Muscle layer of colon (tissue), 2 donors: ENCODE measurements at regions not wholly inside any gene's neighbourhood (a gene's known extent, or its start where the extent isn't known, plus 50 kb on each side); places are given as distances from the start of the nearest gene placed in this dataset.

Source experiments
- H3K27ac ChIP-seq: one replicate; pipeline ENCODE4 v1.7.0; 2013; ENCODE audit warnings: low read depth, mild to moderate bottlenecking, low read length, moderate library complexity
- H3K27me3 ChIP-seq, 2 donors: one replicate each; pipeline ENCODE4 v1.7.0; 2013; ENCODE audit warnings: low read length in 2 of 2, mild to moderate bottlenecking in 2 of 2; ENCODE audit not compliant: insufficient read depth in 2 of 2, control insufficient read depth in 1 of 2
- H3K36me3 ChIP-seq: one replicate; pipeline ENCODE4 v1.7.0; 2013; ENCODE audit warnings: mild to moderate bottlenecking, low read length; ENCODE audit not compliant: insufficient read depth
- H3K4me1 ChIP-seq: one replicate; pipeline ENCODE4 v1.7.0; 2013; ENCODE audit warnings: mild to moderate bottlenecking, low read length; ENCODE audit not compliant: insufficient read depth
- H3K4me3 ChIP-seq, 2 donors: one replicate each; pipeline ENCODE4 v1.7.0; 2013; ENCODE audit warnings: low read length in 2 of 2, low read depth in 1 of 2, mild to moderate bottlenecking in 1 of 2, moderate library complexity in 1 of 2
- H3K9ac ChIP-seq: one replicate; pipeline ENCODE4 v1.7.0; 2013; ENCODE audit warnings: low read length
- H3K9me3 ChIP-seq: one replicate; pipeline ENCODE4 v1.7.0; 2013; ENCODE audit warnings: mild to moderate bottlenecking, low read length
- donor health status: abdominal sarcoma.
- donor health status: Adenocarcinoma of cecum.

DNA sequence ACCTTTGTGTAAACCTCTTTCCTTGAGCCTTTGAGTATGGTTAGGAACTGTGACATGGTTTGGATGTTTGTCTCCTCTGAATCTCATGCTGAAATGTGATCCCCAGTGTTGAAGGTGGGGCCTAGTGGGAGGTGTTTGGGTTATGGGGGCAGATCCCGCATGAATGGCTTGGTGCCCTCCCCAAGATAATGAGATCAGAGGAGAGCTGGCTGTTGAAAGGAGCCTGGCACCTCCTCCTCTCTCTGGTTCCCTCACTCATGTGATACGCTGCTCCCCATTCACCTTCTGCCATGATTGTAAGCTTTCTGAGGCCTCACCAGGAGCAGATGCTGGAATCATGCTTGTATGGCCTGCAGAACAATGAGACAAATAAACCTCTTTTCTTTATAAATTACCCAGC is 1110.2 kb downstream of the CDH11 start:
- no peak overlapping the region for H3K27ac ChIP-seq
- peaks cover 13% of the 10 kb centered on the region for H3K4me1 ChIP-seq
- H3K9ac ChIP-seq: no peak overlapping the region
- no peak overlapping the region for H3K4me3 ChIP-seq
- no peaks in the 10 kb centered on the region for H3K36me3 ChIP-seq
- no peaks in the 10 kb centered on the region for H3K9me3 ChIP-seq
- no peaks in the 10 kb centered on the region for H3K27me3 ChIP-seq

GRCh38 chr16:64008131-64008530 is 1113.7 kb downstream of the CDH11 start:
- H3K4me1 ChIP-seq: peaks cover 13% of the 10 kb centered on the region
- no peak overlapping the region for H3K9ac ChIP-seq
- no peak overlapping the region for H3K27ac ChIP-seq
- no peak overlapping the region for H3K4me3 ChIP-seq
- no peaks in the 10 kb centered on the region for H3K9me3 ChIP-seq
- no peaks in the 10 kb centered on the region for H3K36me3 ChIP-seq
- no peaks in the 10 kb centered on the region for H3K27me3 ChIP-seq

- Histone ChIP-seq H3K4me3 (no peak overlapping the region), H3K9me3 (no peaks in the 10 kb centered on the region), H3K4me1 (no peaks in the 10 kb centered on the region), H3K36me3 (no peaks in the 10 kb centered on the region), H3K27ac (no peak overlapping the region), H3K9ac (no peak overlapping the region), H3K27me3 (no peaks in the 10 kb centered on the region)
Observed at GRCh38 chr16:64004116-64004515, 1117.7 kb downstream of the CDH11 start.

GRCh38 chr16:63995025-63995424 is 1126.8 kb downstream of the CDH11 start:
- H3K27ac ChIP-seq: no peak overlapping the region
- no peak overlapping the region for H3K4me3 ChIP-seq
- no peaks in the 10 kb centered on the region for H3K27me3 ChIP-seq

DNA sequence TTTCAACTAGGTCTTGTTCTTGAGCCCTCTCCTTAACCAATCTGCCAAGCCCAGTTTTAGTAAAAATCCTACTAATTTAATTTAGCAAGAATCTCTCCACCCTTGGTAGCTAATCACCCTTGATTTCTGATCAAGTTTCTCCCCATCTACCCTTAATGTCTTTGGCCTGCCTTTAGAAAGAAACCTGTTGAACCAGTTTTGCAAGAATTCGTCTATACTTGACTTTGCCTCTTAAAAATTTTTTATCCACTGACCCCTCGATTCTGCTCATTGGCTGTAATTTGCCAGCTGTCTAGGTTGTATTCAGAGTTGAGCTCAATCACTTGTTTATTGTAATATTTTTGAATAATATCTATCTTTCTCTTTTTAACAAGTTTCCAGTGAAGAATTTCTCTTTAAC is 1138.5 kb downstream of the CDH11 start:
- H3K9ac ChIP-seq: no peak overlapping the region
- H3K4me1 ChIP-seq: no peaks in the 10 kb centered on the region
- no peak overlapping the region for H3K27ac ChIP-seq
- no peaks in the 10 kb centered on the region for H3K27me3 ChIP-seq
- no peaks in the 10 kb centered on the region for H3K9me3 ChIP-seq
- H3K36me3 ChIP-seq: no peaks in the 10 kb centered on the region
- no peak overlapping the region for H3K4me3 ChIP-seq

More at GRCh38 chr16:63995025-63995424, 1126.8 kb downstream of the CDH11 start:
- H3K9ac ChIP-seq: no peak overlapping the region
- H3K4me1 ChIP-seq: no peaks in the 10 kb centered on the region
- no peaks in the 10 kb centered on the region for H3K9me3 ChIP-seq
- H3K36me3 ChIP-seq: no peaks in the 10 kb centered on the region

DNA sequence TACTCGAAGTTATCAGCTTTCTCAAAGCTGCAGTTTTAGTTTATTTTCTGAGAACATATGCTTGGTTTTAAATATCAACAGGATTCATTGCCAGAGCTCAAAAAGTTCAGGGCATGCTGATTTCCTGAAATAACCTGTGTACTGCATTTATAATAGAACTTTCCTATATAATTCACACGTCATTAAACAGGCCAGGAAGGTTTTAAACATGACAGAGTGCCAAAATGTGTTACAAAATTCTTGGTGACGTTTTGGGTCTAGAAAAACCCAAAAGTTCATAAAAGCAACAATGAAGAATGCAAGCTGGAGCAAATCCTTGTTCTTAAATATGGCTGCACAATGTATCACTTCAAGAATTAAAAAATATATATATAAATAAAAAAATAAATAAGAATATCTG is 1139.1 kb downstream of the CDH11 start:
- no peaks in the 10 kb centered on the region for H3K4me1 ChIP-seq
- H3K9me3 ChIP-seq: no peaks in the 10 kb centered on the region
- H3K36me3 ChIP-seq: no peaks in the 10 kb centered on the region
- H3K27me3 ChIP-seq: no peaks in the 10 kb centered on the region
- no peak overlapping the region for H3K4me3 ChIP-seq
- no peak overlapping the region for H3K9ac ChIP-seq
- no peak overlapping the region for H3K27ac ChIP-seq

DNA sequence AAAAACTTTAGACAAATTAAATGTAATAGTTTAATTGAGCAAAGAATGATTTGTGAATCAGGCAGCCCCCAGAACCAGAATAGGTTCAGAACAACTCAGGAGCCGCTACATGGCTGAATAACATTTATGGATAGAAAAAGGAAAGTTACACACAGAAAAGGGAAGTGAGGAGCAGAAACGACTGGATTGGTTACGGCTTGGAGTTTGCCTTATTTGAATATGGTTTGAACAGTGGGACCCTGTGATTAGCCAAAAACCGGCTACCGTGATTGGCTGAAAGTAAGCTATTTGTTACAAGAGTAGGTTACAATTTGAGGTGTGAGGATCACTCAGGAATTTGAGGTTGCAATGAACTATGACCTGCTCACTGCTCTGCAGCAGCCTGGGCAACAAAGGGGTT is 1139.8 kb downstream of the CDH11 start:
- Histone ChIP-seq H3K4me3 (no peak overlapping the region), H3K36me3 (no peaks in the 10 kb centered on the region), H3K27me3 (no peaks in the 10 kb centered on the region), H3K9ac (no peak overlapping the region), H3K9me3 (no peaks in the 10 kb centered on the region), H3K27ac (no peak overlapping the region), H3K4me1 (no peaks in the 10 kb centered on the region)

- no peaks in the 10 kb centered on the region for H3K36me3 ChIP-seq
- no peak overlapping the region for H3K4me3 ChIP-seq
- H3K27me3 ChIP-seq: no peaks in the 10 kb centered on the region
- H3K9ac ChIP-seq: no peak overlapping the region
- H3K27ac ChIP-seq: no peak overlapping the region
- no peaks in the 10 kb centered on the region for H3K4me1 ChIP-seq
- H3K9me3 ChIP-seq: no peaks in the 10 kb centered on the region
Observed at GRCh38 chr16:63981639-63982038, 1140.2 kb downstream of the CDH11 start.

DNA sequence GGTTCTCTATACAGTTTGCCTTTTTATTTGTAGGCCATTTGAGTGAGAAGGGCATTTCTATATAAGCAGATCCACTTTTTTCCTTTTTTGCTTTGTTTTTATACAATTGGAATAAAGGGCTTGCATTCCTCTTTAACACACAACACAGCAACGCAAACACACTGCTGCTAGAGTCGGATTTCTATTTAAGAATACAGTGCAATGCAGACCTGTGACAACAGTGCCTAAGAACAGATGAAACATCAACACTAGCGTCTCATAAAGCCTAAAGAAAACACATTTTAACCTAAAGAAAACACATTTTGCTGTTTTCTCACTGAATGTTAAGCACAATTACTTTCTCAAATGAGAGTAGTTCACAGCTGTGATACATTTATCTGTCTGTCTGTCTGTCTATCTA is 1141.1 kb downstream of the CDH11 start:
- Histone ChIP-seq H3K27ac (no peak overlapping the region), H3K4me3 (no peak overlapping the region), H3K4me1 (no peaks in the 10 kb centered on the region), H3K27me3 (no peaks in the 10 kb centered on the region), H3K9ac (no peak overlapping the region), H3K9me3 (no peaks in the 10 kb centered on the region), H3K36me3 (no peaks in the 10 kb centered on the region)

GRCh38 chr16:63978240-63978639 is 1143.6 kb downstream of the CDH11 start:
- Histone ChIP-seq H3K27me3 (no peaks in the 10 kb centered on the region), H3K9me3 (no peaks in the 10 kb centered on the region)

GRCh38 chr16:63976345-63976744 is 1145.5 kb downstream of the CDH11 start:
- Histone ChIP-seq H3K9me3 (no peaks in the 10 kb centered on the region), H3K27ac (no peak overlapping the region), H3K36me3 (no peaks in the 10 kb centered on the region), H3K27me3 (no peaks in the 10 kb centered on the region), H3K4me1 (no peaks in the 10 kb centered on the region), H3K9ac (no peak overlapping the region), H3K4me3 (no peak overlapping the region)

More at GRCh38 chr16:63978240-63978639, 1143.6 kb downstream of the CDH11 start:
- Histone ChIP-seq H3K4me3 (no peak overlapping the region), H3K36me3 (no peaks in the 10 kb centered on the region), H3K9ac (no peak overlapping the region), H3K27ac (no peak overlapping the region), H3K4me1 (no peaks in the 10 kb centered on the region)

- Histone ChIP-seq H3K9ac (no peak overlapping the region), H3K27ac (no peak overlapping the region), H3K36me3 (no peaks in the 10 kb centered on the region), H3K27me3 (no peaks in the 10 kb centered on the region), H3K4me1 (no peaks in the 10 kb centered on the region), H3K4me3 (no peak overlapping the region), H3K9me3 (no peaks in the 10 kb centered on the region)
Observed at GRCh38 chr16:63975669-63976068, 1146.2 kb downstream of the CDH11 start.
